ENCODE measurements at regions not wholly inside any gene's neighbourhood (a gene's known extent, or its start where the extent isn't known, plus 50 kb on each side); places are given as distances from the start of the nearest gene placed in this dataset.
"Not testable (repeated sequence)": the region's sequence is repeated elsewhere in the genome, so short reads cannot be mapped to it uniquely, and the experiment has no call there.

DNA sequence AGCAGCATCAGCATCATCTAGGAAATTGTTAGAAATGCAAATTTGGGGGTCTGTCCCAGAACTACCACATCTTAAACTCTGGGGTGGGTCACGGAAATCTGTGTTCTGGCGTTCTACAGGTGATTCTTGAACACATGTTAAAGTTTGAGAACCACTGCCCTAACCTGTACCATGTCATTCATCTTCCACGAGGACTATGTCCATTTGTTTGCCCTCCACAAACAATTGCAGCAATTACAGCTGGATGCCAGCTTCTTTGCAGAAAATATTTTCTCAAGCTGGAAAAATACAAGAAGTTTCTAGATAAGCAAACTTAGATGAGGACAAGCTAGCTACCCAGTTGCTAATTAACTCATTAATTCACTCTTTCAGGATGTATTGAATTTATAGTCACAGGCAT, 54.1 kb downstream of the MAFB start:
- no peaks in the 10 kb centered on the region for H3K36me3 ChIP-seq (ENCODE audit: control insufficient read depth, insufficient read depth, low read length)
- H3K4me1 Mint-ChIP-seq: no peaks in the 10 kb centered on the region
- H3K4me3 Mint-ChIP-seq: no peak overlapping the region
- H3K27ac ChIP-seq (ENCODE audit: insufficient read depth, low read length, poor library complexity, severe bottlenecking): no peak overlapping the region
- no peaks in the 10 kb centered on the region for H3K36me3 Mint-ChIP-seq
- no peaks in the 10 kb centered on the region for H3K4me1 ChIP-seq (ENCODE audit: control insufficient read depth, insufficient read depth, low read length, poor library complexity, severe bottlenecking)
- no peaks in the 10 kb centered on the region for H3K9me3 ChIP-seq (ENCODE audit: control insufficient read depth in 2 of 2, low read length in 2 of 2)
- no peaks in the 10 kb centered on the region for H3K27me3 ChIP-seq (ENCODE audit: control insufficient read depth, insufficient read depth, low read length)
- ATAC-seq (ENCODE audit: low read depth in 2 of 2): no peak
- peaks cover 0 to 4% (median 0%) of the 10 kb centered on the region in 7 donors for H3K9me3 Mint-ChIP-seq
- H3K4me3 ChIP-seq (ENCODE audit: low read depth, low read length): no peak overlapping the region
- no peak overlapping the region for H3K27ac Mint-ChIP-seq
- no peak for DNase-seq
- H3K27me3 Mint-ChIP-seq: peaks cover 8% of the 10 kb centered on the region

DNA sequence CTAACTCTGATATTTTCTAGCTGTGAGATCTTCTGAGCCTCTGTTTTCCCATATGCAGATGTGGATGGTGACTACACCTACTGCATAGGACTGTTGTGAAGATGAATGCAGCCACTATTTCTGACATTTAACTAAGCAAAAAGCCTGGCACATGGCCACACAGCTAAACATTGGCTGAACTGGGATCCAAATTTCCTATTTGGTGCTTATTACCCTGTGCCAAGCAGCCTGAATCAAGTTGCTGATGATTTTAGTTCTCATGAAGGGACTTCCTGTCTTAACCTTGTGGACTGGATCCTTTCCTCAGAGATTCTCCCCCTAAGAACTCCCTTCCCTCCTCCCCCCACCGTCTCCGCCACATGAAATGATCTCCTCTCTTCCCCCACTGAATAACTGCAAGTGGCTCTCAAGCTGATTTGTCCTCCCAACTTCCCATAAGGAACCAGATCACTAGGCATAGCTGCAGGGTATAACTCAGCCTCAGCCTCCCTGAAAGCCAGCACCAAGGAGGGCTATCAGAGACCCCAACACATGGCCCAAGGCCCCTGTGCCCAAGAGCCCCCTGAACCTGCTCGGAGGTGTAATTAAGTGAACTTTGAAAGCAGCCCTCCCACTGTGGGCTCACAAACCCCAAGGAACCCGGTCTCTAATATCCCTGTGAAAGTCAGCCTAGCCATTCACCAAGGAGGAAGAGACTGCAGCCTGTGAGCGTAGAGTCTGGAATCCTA, 55.7 kb downstream of the MAFB start:
- no peak overlapping the region for H3K4me3 ChIP-seq (ENCODE audit: low read depth, low read length)
- Mint-ChIP-seq H3K27me3 (peaks cover 8% of the 10 kb centered on the region), H3K4me3 (no peak overlapping the region), H3K9me3 (peaks cover 0 to 4% (median 0%) of the 10 kb centered on the region in 7 donors), H3K27ac (no peak overlapping the region), H3K4me1 (no peaks in the 10 kb centered on the region), H3K36me3 (no peaks in the 10 kb centered on the region)
- H3K27me3 ChIP-seq (ENCODE audit: control insufficient read depth, insufficient read depth, low read length): no peaks in the 10 kb centered on the region
- no peak for DNase-seq
- no peaks in the 10 kb centered on the region for H3K4me1 ChIP-seq (ENCODE audit: control insufficient read depth, insufficient read depth, low read length, poor library complexity, severe bottlenecking)
- no peaks in the 10 kb centered on the region for H3K9me3 ChIP-seq (ENCODE audit: control insufficient read depth in 2 of 2, low read length in 2 of 2)
- H3K27ac ChIP-seq (ENCODE audit: insufficient read depth, low read length, poor library complexity, severe bottlenecking): no peak overlapping the region
- no peak for ATAC-seq (ENCODE audit: low read depth in 2 of 2)
- no peaks in the 10 kb centered on the region for H3K36me3 ChIP-seq (ENCODE audit: control insufficient read depth, insufficient read depth, low read length)

DNA sequence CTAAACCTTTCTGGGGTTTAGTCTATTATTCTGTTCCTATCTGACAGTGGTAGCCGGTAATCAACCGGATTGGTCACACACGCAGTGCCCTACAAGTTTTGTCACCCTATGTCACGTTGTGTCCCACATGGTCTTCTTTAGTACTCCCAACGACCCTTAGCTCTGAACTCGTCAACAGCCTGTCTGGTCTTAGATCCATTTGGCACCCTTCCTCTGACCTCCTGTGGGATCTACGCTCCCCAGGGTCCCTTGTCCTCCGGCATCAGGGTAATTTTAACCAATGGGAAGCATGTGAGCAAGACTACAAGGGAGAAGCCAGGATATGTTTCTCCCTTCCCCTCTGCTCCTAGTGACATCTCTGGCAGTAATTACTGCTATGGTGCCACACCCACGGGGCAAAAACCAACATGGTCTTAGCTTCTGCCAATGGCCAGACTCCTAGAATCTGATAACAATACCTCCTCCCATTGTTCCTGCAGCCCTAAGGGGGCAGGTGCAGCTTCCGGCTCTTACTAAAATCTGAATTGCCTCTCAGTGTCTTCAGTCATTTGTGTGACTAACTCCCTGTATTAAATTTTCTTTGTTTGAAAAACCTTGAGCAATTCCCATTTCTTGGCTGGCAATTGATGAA, 56.6 kb downstream of the MAFB start:
- ATAC-seq (ENCODE audit: low read depth in 2 of 2): no peak
- Histone ChIP-seq H3K27ac (ENCODE audit: insufficient read depth, low read length, poor library complexity, severe bottlenecking) (no peak overlapping the region), H3K4me3 (ENCODE audit: low read depth, low read length) (no peak overlapping the region), H3K36me3 (ENCODE audit: control insufficient read depth, insufficient read depth, low read length) (no peaks in the 10 kb centered on the region), H3K4me1 (ENCODE audit: control insufficient read depth, insufficient read depth, low read length, poor library complexity, severe bottlenecking) (no peaks in the 10 kb centered on the region), H3K27me3 (ENCODE audit: control insufficient read depth, insufficient read depth, low read length) (no peaks in the 10 kb centered on the region), H3K9me3 (ENCODE audit: control insufficient read depth in 2 of 2, low read length in 2 of 2) (peaks cover 0 to 2% of the 10 kb centered on the region in 2 experiments)
- no peak for DNase-seq
- no peak overlapping the region for H3K4me3 Mint-ChIP-seq
- no peaks in the 10 kb centered on the region for H3K4me1 Mint-ChIP-seq
- H3K27ac Mint-ChIP-seq: no peak overlapping the region
- no peaks in the 10 kb centered on the region for H3K36me3 Mint-ChIP-seq
- peaks cover 8% of the 10 kb centered on the region for H3K27me3 Mint-ChIP-seq
- H3K9me3 Mint-ChIP-seq: peaks cover 0 to 7% (median 0%) of the 10 kb centered on the region in 7 donors

DNA sequence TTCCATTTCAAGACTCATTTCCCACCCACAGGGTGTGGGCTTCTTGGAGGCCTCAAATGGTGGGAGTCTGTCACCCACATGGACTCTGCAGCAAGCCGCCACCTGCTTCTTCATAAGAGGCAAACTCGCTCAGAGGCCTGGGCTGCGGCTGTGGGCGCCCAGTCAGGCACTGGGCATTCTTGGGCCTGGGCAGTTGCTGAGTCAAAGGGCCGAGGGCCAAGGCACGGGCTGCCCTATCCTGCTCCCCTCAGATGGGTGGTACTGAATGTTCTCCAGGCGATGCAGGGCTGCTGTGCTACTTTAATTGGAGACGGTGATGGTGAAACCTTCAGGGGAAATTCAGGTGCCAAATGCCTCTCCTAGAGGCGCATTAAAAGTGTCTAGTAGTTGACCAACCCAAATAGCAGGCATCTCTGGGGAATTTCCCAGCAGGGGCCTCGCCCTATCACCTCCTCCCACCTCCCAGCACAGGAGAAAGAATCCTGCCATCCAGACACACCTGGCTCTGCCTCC, 57.9 kb downstream of the MAFB start:
- Mint-ChIP-seq H3K27me3 (peaks cover 8% of the 10 kb centered on the region), H3K9me3 (peaks cover 0 to 7% (median 0%) of the 10 kb centered on the region in 7 donors), H3K4me1 (no peaks in the 10 kb centered on the region), H3K36me3 (no peaks in the 10 kb centered on the region), H3K27ac (no peak overlapping the region), H3K4me3 (no peak overlapping the region)
- Histone ChIP-seq H3K27me3 (ENCODE audit: control insufficient read depth, insufficient read depth, low read length) (no peaks in the 10 kb centered on the region), H3K4me1 (ENCODE audit: control insufficient read depth, insufficient read depth, low read length, poor library complexity, severe bottlenecking) (no peaks in the 10 kb centered on the region), H3K9me3 (ENCODE audit: control insufficient read depth in 2 of 2, low read length in 2 of 2) (peaks cover 0 to 2% of the 10 kb centered on the region in 2 experiments), H3K36me3 (ENCODE audit: control insufficient read depth, insufficient read depth, low read length) (no peaks in the 10 kb centered on the region), H3K27ac (ENCODE audit: insufficient read depth, low read length, poor library complexity, severe bottlenecking) (no peak overlapping the region), H3K4me3 (ENCODE audit: low read depth, low read length) (no peak overlapping the region)
- ATAC-seq (ENCODE audit: low read depth in 2 of 2) (no peak), DNase-seq (no peak)

DNA sequence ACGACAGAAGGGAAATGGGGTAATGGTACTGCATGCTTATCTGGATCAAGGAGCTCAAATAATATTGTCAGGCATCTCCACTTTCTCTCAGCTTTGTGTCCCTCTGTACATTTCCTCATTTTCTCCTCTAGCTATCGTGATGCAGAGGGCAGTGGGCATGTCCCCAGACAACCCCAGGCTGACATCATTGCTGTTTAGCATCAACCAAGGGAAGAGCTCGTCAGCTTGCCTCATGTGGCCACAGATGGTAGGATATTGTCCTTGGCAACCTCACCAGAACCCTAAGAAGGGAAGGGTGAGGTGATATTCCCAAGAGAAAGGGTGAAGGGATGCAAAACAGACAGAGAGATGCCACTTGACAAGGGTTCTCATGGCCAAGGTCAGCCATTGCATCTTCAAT, 58.3 kb downstream of the MAFB start:
- no peak overlapping the region for H3K4me3 ChIP-seq (ENCODE audit: low read depth, low read length)
- Mint-ChIP-seq H3K27me3 (peaks cover 8% of the 10 kb centered on the region), H3K9me3 (peaks cover 0 to 7% (median 0%) of the 10 kb centered on the region in 7 donors), H3K36me3 (no peaks in the 10 kb centered on the region), H3K27ac (no peak overlapping the region), H3K4me1 (no peaks in the 10 kb centered on the region), H3K4me3 (no peak overlapping the region)
- DNase-seq (no peak), ATAC-seq (ENCODE audit: low read depth in 2 of 2) (no peak)
- H3K36me3 ChIP-seq (ENCODE audit: control insufficient read depth, insufficient read depth, low read length): no peaks in the 10 kb centered on the region
- H3K27ac ChIP-seq (ENCODE audit: insufficient read depth, low read length, poor library complexity, severe bottlenecking): no peak overlapping the region
- no peaks in the 10 kb centered on the region for H3K27me3 ChIP-seq (ENCODE audit: control insufficient read depth, insufficient read depth, low read length)
- H3K4me1 ChIP-seq (ENCODE audit: control insufficient read depth, insufficient read depth, low read length, poor library complexity, severe bottlenecking): no peaks in the 10 kb centered on the region
- peaks cover 0 to 2% of the 10 kb centered on the region in 2 experiments for H3K9me3 ChIP-seq (ENCODE audit: control insufficient read depth in 2 of 2, low read length in 2 of 2)

DNA sequence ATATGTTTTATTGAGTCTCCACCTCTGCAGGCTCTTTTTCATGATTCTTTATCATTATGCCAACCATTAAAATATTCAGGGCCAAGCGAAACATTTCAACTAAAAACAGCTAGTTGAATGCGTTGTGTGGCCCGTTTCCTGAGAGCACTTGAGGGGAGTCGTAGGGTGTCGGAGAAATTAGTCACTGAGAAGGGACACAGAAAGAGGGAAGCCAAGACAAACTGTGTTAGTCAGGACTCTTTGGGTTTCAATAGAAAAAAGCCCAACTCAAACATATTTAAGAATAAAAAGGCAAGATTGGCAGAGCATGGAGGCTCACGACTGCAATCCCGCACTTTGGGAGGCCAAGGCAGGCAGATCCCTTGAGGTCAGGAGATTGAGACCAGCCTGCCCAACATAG, 58.9 kb downstream of the MAFB start:
- Mint-ChIP-seq H3K4me1 (no peaks in the 10 kb centered on the region), H3K4me3 (no peak overlapping the region), H3K27ac (no peak overlapping the region), H3K9me3 (peaks cover 0 to 7% (median 0%) of the 10 kb centered on the region in 7 donors), H3K36me3 (no peaks in the 10 kb centered on the region), H3K27me3 (peaks cover 8% of the 10 kb centered on the region)
- Histone ChIP-seq H3K4me1 (ENCODE audit: control insufficient read depth, insufficient read depth, low read length, poor library complexity, severe bottlenecking) (no peaks in the 10 kb centered on the region), H3K27me3 (ENCODE audit: control insufficient read depth, insufficient read depth, low read length) (no peaks in the 10 kb centered on the region), H3K9me3 (ENCODE audit: control insufficient read depth in 2 of 2, low read length in 2 of 2) (peaks cover 0 to 2% of the 10 kb centered on the region in 2 experiments), H3K4me3 (ENCODE audit: low read depth, low read length) (no peak overlapping the region), H3K27ac (ENCODE audit: insufficient read depth, low read length, poor library complexity, severe bottlenecking) (no peak overlapping the region), H3K36me3 (ENCODE audit: control insufficient read depth, insufficient read depth, low read length) (no peaks in the 10 kb centered on the region)
- ATAC-seq (ENCODE audit: low read depth in 2 of 2): no peak
- no peak for DNase-seq

DNA sequence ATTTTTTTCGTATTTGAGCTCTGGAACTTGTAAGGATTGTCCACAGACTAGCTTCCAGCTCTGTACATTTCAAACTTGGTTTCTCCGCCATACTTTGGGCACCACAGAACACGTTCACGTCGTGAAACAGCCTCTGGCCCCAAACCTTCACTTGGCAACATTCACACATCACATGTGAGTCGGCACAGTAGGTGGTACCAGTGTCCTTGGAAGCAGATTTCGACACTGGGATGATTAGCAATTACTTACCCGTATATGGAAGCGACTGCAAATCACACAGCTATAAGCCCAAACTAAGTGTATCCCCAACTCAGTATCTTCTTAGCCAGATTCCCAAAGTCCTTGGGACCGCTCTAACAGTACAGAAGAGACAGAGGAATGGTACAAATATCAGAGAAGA, 60.2 kb downstream of the MAFB start:
- Mint-ChIP-seq H3K9me3 (peaks cover 0 to 7% (median 0%) of the 10 kb centered on the region in 7 donors), H3K27me3 (peaks cover 8% of the 10 kb centered on the region), H3K27ac (no peak overlapping the region), H3K4me3 (no peak overlapping the region), H3K4me1 (no peaks in the 10 kb centered on the region), H3K36me3 (no peaks in the 10 kb centered on the region)
- H3K9me3 ChIP-seq (ENCODE audit: control insufficient read depth in 2 of 2, low read length in 2 of 2): peaks cover 0 to 2% of the 10 kb centered on the region in 2 experiments
- H3K36me3 ChIP-seq (ENCODE audit: control insufficient read depth, insufficient read depth, low read length): no peaks in the 10 kb centered on the region
- H3K27ac ChIP-seq (ENCODE audit: insufficient read depth, low read length, poor library complexity, severe bottlenecking): no peak overlapping the region
- no peaks in the 10 kb centered on the region for H3K27me3 ChIP-seq (ENCODE audit: control insufficient read depth, insufficient read depth, low read length)
- DNase-seq (no peak), ATAC-seq (ENCODE audit: low read depth in 2 of 2) (no peak)
- H3K4me1 ChIP-seq (ENCODE audit: control insufficient read depth, insufficient read depth, low read length, poor library complexity, severe bottlenecking): no peaks in the 10 kb centered on the region
- no peak overlapping the region for H3K4me3 ChIP-seq (ENCODE audit: low read depth, low read length)

DNA sequence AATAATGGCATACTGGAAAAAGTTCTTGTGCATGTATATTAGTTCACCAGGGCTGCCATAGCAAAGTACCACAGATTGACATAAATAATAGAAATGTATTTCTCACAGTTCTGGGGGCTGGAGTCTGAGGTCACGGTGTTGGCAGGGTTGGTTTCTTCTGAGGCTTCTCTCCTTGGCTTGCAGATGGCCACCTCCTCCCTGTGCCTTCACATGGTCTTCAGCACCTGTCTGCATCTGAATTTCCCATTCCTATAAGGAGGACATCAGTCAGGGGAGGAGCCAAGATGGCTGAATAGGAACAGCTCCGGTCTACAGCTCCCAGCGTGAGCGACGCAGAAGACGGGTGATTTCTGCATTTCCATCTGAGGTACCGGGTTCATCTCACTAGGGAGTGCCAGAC, 70.0 kb downstream of the MAFB start:
- not testable (repeated sequence) for H3K27ac Mint-ChIP-seq; H3K9me3 ChIP-seq (ENCODE audit: control insufficient read depth in 2 of 2, low read length in 2 of 2); ATAC-seq (ENCODE audit: low read depth in 2 of 2); H3K27ac ChIP-seq (ENCODE audit: insufficient read depth, low read length, poor library complexity, severe bottlenecking); H3K27me3 Mint-ChIP-seq; H3K4me1 ChIP-seq (ENCODE audit: control insufficient read depth, insufficient read depth, low read length, poor library complexity, severe bottlenecking); H3K4me3 ChIP-seq (ENCODE audit: low read depth, low read length); H3K9me3 Mint-ChIP-seq; H3K27me3 ChIP-seq (ENCODE audit: control insufficient read depth, insufficient read depth, low read length); H3K4me3 Mint-ChIP-seq; DNase-seq; H3K36me3 Mint-ChIP-seq; H3K36me3 ChIP-seq (ENCODE audit: control insufficient read depth, insufficient read depth, low read length); H3K4me1 Mint-ChIP-seq

Data from CD4-positive, CD25-positive, alpha-beta regulatory T cell (primary cell).